Mesenchymal stem cell (in vitro differentiated cells and primary cell): ENCODE measurements at regions not wholly inside any gene's neighbourhood (a gene's known extent, or its start where the extent isn't known, plus 50 kb on each side); places are given as distances from the start of the nearest gene placed in this dataset.

Experiments
- DNase-seq: peaks from one replicate; pipeline ENCODE4 v3.0.0-alpha.2; 2013
- H2AFZ ChIP-seq: one replicate; pipeline ENCODE4 v1.6.1; 2013; ENCODE audit warnings: low read depth, mild to moderate bottlenecking, control low read depth, inconsistent platforms, low read length, moderate library complexity
- H2AK5ac ChIP-seq: 2 replicates; pipeline ENCODE4 v1.6.1; 2013; ENCODE audit warnings: low read length, moderate library complexity, mild to moderate bottlenecking, inconsistent platforms; ENCODE audit not compliant: severe bottlenecking
- H2BK120ac ChIP-seq: one replicate; pipeline ENCODE4 v1.6.1; 2013; ENCODE audit warnings: low read depth, mild to moderate bottlenecking, inconsistent platforms, low read length, moderate library complexity
- H2BK12ac ChIP-seq, 2 experiments: one replicate each; pipeline ENCODE4 v1.6.1; 2013; ENCODE audit warnings: inconsistent platforms in 2 of 2, low read length in 2 of 2, mild to moderate bottlenecking in 2 of 2, moderate library complexity in 2 of 2, control low read depth in 1 of 2
- H2BK15ac ChIP-seq: one replicate; pipeline ENCODE4 v1.6.1; 2013; ENCODE audit warnings: mild to moderate bottlenecking, low read depth, inconsistent platforms; ENCODE audit not compliant: poor library complexity, severe bottlenecking
- H2BK5ac ChIP-seq: 2 replicates; pipeline ENCODE4 v1.6.1; 2013; ENCODE audit warnings: low read depth, mild to moderate bottlenecking, low read length, control low read depth, inconsistent platforms; ENCODE audit not compliant: poor library complexity, severe bottlenecking
- H3K14ac ChIP-seq, 2 experiments: one replicate each; pipeline ENCODE4 v1.6.1; 2013; ENCODE audit warnings: inconsistent platforms in 2 of 2, low read length in 2 of 2, control low read depth in 1 of 2, mild to moderate bottlenecking in 1 of 2, moderate library complexity in 1 of 2
- H3K18ac ChIP-seq, 2 experiments: one replicate each; pipeline ENCODE4 v1.6.1; 2013; ENCODE audit warnings: inconsistent platforms in 2 of 2, low read length in 2 of 2, control low read depth in 1 of 2, low read depth in 1 of 2, mild to moderate bottlenecking in 1 of 2
- H3K23ac ChIP-seq, 2 experiments: one replicate each; pipeline ENCODE4 v1.6.1; 2013; ENCODE audit warnings: inconsistent platforms in 2 of 2, low read length in 2 of 2, mild to moderate bottlenecking in 2 of 2, moderate library complexity in 2 of 2, control low read depth in 1 of 2
- H3K27ac ChIP-seq: 2 replicates; pipeline ENCODE4 v1.5.1; 2013; ENCODE audit warnings: mild to moderate bottlenecking, moderate library complexity, low read length, control low read depth, inconsistent platforms; ENCODE audit not compliant: poor library complexity, severe bottlenecking
- H3K27me3 ChIP-seq, 2 experiments: 2 replicates each; pipeline versions ENCODE4 v1.6.1 to v1.7.0; 2013; ENCODE audit warnings: low read length in 2 of 2, mild to moderate bottlenecking in 2 of 2, moderate library complexity in 2 of 2, control low read depth in 1 of 2, inconsistent platforms in 1 of 2; ENCODE audit not compliant: control insufficient read depth in 1 of 2, insufficient read depth in 1 of 2
- H3K36me3 ChIP-seq, 2 experiments: 2 replicates each; pipeline versions ENCODE4 v1.6.1 to v1.7.0; 2013; ENCODE audit warnings: low read length in 2 of 2, control low read depth in 1 of 2, inconsistent platforms in 1 of 2, low read depth in 1 of 2, mild to moderate bottlenecking in 1 of 2; ENCODE audit not compliant: insufficient read depth in 2 of 2, control insufficient read depth in 1 of 2
- H3K4ac ChIP-seq, 2 experiments: one replicate each; pipeline ENCODE4 v1.6.1; 2013; ENCODE audit warnings: inconsistent platforms in 2 of 2, low read length in 2 of 2, mild to moderate bottlenecking in 2 of 2, moderate library complexity in 2 of 2, control low read depth in 1 of 2, low read depth in 1 of 2
- H3K4me1 ChIP-seq: 2 replicates; pipeline ENCODE4 v1.6.1; 2013; ENCODE audit warnings: low read depth, low read length, control low read depth; ENCODE audit not compliant: control insufficient read depth, insufficient read depth
- H3K4me2 ChIP-seq: 2 replicates; pipeline ENCODE4 v1.6.1; 2013; ENCODE audit warnings: low read length, mild to moderate bottlenecking, inconsistent platforms; ENCODE audit not compliant: poor library complexity, severe bottlenecking
- H3K4me3 ChIP-seq, 2 experiments: 2 replicates each; pipeline versions ENCODE4 v1.5.1 to v1.7.0; 2013; ENCODE audit warnings: low read length in 2 of 2, mild to moderate bottlenecking in 2 of 2, control low read depth in 1 of 2, low read depth in 1 of 2; ENCODE audit not compliant: insufficient read depth in 1 of 2
- H3K79me1 ChIP-seq: replicated peaks from 2 replicates; pipeline ENCODE4 v1.6.1; 2013; ENCODE audit warnings: mild to moderate bottlenecking, control low read depth, low read length, inconsistent platforms; ENCODE audit not compliant: poor library complexity, severe bottlenecking
- H3K9ac ChIP-seq: 2 replicates; pipeline ENCODE4 v1.7.0; 2013; ENCODE audit warnings: mild to moderate bottlenecking, low read length, moderate library complexity
- H3K9me3 ChIP-seq: 2 replicates; pipeline ENCODE4 v1.7.0; 2013; ENCODE audit warnings: mild to moderate bottlenecking, low read length; ENCODE audit not compliant: control insufficient read depth
- H4K8ac ChIP-seq: one replicate; pipeline ENCODE4 v1.6.1; 2013; ENCODE audit warnings: inconsistent platforms, mild to moderate bottlenecking, low read length, moderate library complexity
- H4K91ac ChIP-seq: one replicate; pipeline ENCODE4 v1.6.1; 2013; ENCODE audit warnings: mild to moderate bottlenecking, low read length, inconsistent platforms
- WGBS: methylation state at CpG from one replicate; pipeline ENCODE4 v1.1.7; 2013; ENCODE audit warnings: mixed read lengths; 5-methylcytosine and 5-hydroxymethylcytosine counted together

DNA sequence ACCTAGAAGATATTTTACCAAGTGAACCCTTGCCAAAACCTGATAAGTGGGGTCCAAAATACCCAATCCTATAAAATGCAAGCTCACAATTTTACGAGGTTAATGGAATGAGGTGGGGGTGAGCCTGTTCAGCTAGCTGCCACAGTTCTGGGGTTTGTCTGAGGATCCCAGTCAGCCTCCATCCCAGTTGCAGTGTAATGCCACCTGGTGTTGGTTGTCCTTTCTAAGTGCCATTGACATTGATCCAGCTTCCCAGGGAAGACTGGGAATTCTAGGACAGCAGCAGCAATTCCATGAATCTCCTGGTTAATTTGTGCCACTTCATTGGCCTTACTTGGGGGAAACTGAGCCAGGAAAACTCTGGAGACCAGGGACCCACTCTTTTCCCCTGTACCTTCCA, 298.3 kb downstream of the RWDD3 start:
- no peak overlapping the region for H2AFZ ChIP-seq
- H3K36me3 ChIP-seq, result no peaks in the 10 kb centered on the region
- no peak overlapping the region for H2AK5ac ChIP-seq
- no peak overlapping the region for H3K23ac ChIP-seq
- no peak overlapping the region for H4K91ac ChIP-seq
- no peak overlapping the region for H3K27ac ChIP-seq
- H3K27me3 ChIP-seq, result no peaks in the 10 kb centered on the region
- H3K4me2 ChIP-seq, result no peak overlapping the region
- H2BK15ac ChIP-seq, result no peak overlapping the region
- 62% methylated on average over 1 of the region's 1 CpG for whole genome bisulfite sequencing
- no peak overlapping the region for H3K9ac ChIP-seq
- H4K8ac ChIP-seq, result no peak overlapping the region
- H3K4me3 ChIP-seq, result no peak overlapping the region
- H3K4me1 ChIP-seq, result no peaks in the 10 kb centered on the region
- no peaks in the 10 kb centered on the region for H3K79me1 ChIP-seq
- no peaks in the 10 kb centered on the region for H3K9me3 ChIP-seq
- H3K18ac ChIP-seq, result no peak overlapping the region
- no peak overlapping the region for H2BK5ac ChIP-seq
- no peak overlapping the region for H3K4ac ChIP-seq
- no peak overlapping the region for H3K14ac ChIP-seq
- no peak for DNase-seq
- H2BK120ac ChIP-seq, result no peak overlapping the region
- H2BK12ac ChIP-seq, result no peak overlapping the region

- 77% methylated on average over 5 of the region's 5 CpGs for WGBS
Observed at GRCh38 chr1:95534985-95535384, 301.0 kb downstream of the RWDD3 start.

DNA sequence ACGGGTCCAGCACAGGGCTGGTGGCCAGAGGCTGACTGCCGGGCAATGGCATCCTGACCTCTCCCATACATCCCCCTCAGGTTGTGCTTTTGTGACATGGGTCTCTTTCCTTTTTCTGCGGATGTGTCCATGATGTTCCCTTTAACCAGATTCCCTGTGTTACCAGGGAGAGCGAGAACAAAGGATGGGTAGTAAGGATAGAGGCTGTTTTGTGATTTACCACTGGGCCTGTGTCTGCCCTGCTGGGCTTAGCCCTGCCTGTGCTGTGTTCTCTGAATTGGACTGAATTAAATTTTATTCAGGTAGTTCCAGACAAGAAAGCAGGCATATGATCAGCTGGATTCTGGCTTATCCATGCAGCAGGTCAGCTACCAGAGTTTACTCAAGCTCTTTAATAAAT, 301.6 kb downstream of the RWDD3 start:
- H3K27ac ChIP-seq, result no peak overlapping the region
- no peak overlapping the region for H3K4ac ChIP-seq
- H3K9ac ChIP-seq, result no peak overlapping the region
- no peak overlapping the region for H3K23ac ChIP-seq
- H3K18ac ChIP-seq, result no peak overlapping the region
- no peak overlapping the region for H4K8ac ChIP-seq
- H2BK5ac ChIP-seq, result no peak overlapping the region
- H3K4me3 ChIP-seq, result no peak overlapping the region
- no peak overlapping the region for H3K14ac ChIP-seq
- DNase-seq, result no peak
- no peaks in the 10 kb centered on the region for H3K27me3 ChIP-seq
- H4K91ac ChIP-seq, result no peak overlapping the region
- H3K79me1 ChIP-seq, result no peaks in the 10 kb centered on the region
- no peaks in the 10 kb centered on the region for H3K36me3 ChIP-seq
- H3K4me1 ChIP-seq, result no peaks in the 10 kb centered on the region
- 90% methylated on average over 3 of the region's 4 CpGs for WGBS
- no peak overlapping the region for H2BK120ac ChIP-seq
- no peak overlapping the region for H2AK5ac ChIP-seq
- no peak overlapping the region for H2BK15ac ChIP-seq
- H2AFZ ChIP-seq, result no peak overlapping the region
- no peak overlapping the region for H2BK12ac ChIP-seq
- no peaks in the 10 kb centered on the region for H3K9me3 ChIP-seq
- no peak overlapping the region for H3K4me2 ChIP-seq

More at GRCh38 chr1:95534985-95535384, 301.0 kb downstream of the RWDD3 start:
- Histone ChIP-seq H2BK5ac (no peak overlapping the region), H3K23ac (no peak overlapping the region), H2BK120ac (no peak overlapping the region), H2AFZ (no peak overlapping the region), H2AK5ac (no peak overlapping the region), H3K27me3 (no peaks in the 10 kb centered on the region), H3K36me3 (no peaks in the 10 kb centered on the region), H2BK12ac (no peak overlapping the region), H3K79me1 (no peaks in the 10 kb centered on the region), H4K91ac (peak overlapping the region; percentile 2), H3K4me3 (no peak overlapping the region), H3K9me3 (no peaks in the 10 kb centered on the region), H3K4me1 (no peaks in the 10 kb centered on the region), H3K18ac (no peak overlapping the region), H2BK15ac (no peak overlapping the region), H3K4me2 (no peak overlapping the region), H4K8ac (no peak overlapping the region), H3K9ac (no peak overlapping the region), H3K14ac (no peak overlapping the region), H3K4ac (no peak overlapping the region), H3K27ac (no peak overlapping the region)
- no peak for DNase-seq

DNA sequence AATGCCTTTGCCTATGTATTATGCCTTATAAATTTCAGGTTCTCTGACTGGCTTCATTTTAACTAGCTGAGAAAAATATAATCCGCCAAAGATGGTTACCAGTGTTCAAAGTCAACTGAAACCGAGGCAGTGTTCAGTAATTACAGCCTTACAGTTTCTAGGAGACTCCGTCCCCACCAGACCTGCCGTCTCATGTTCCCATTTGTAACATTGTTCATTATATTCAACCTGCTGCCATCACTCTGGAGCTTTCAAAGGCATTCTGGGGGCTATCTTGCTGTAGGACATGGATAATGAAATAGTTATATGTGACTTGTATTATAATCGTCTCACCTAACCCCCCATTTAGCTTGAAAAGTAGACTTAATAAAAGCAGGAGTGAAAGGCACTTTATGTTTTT, 302.5 kb downstream of the RWDD3 start:
- Histone ChIP-seq H3K9me3 (no peaks in the 10 kb centered on the region), H3K36me3 (no peaks in the 10 kb centered on the region), H3K23ac (no peak overlapping the region), H2AFZ (no peak overlapping the region), H3K4ac (no peak overlapping the region), H2BK12ac (no peak overlapping the region), H3K4me1 (no peaks in the 10 kb centered on the region), H4K8ac (no peak overlapping the region), H3K27me3 (no peaks in the 10 kb centered on the region), H2BK120ac (no peak overlapping the region), H3K18ac (no peak overlapping the region), H3K4me2 (no peak overlapping the region), H2AK5ac (no peak overlapping the region), H2BK15ac (no peak overlapping the region), H4K91ac (no peak overlapping the region), H3K9ac (no peak overlapping the region), H3K4me3 (no peak overlapping the region), H3K27ac (no peak overlapping the region), H2BK5ac (no peak overlapping the region), H3K79me1 (no peaks in the 10 kb centered on the region), H3K14ac (no peak overlapping the region)
- DNase-seq, result no peak
- WGBS, result 88% methylated on average over 4 of the region's 5 CpGs
